Endothelial cell of umbilical vein (primary cell): ENCODE measurements at regions not wholly inside any gene's neighbourhood (a gene's known extent, or its start where the extent isn't known, plus 50 kb on each side); places are given as distances from the start of the nearest gene placed in this dataset.
"Not testable (repeated sequence)": the region's sequence is repeated elsewhere in the genome, so short reads cannot be mapped to it uniquely, and the experiment has no call there.

Experiments used
- BruUV-seq: library from RNA; stranded (reverse); fragments of 400-500 nt; replicated peaks from 2 replicates; lab custom pipeline; 2021; lab: Mats Ljungman, UMichigan
- CTCF ChIA-PET: fragments of 300-600, 350-600 bp; sonication (Branson Sonifier 250); formaldehyde crosslinking; loops from one replicate; lab custom pipeline; 2021; ENCODE audit warnings: antibody characterized with exemption, inconsistent platforms; lab: Charles Lee
- POLR2A ChIA-PET: fragments of 300-600, 350-600 bp; sonication (Branson Sonifier 250); formaldehyde crosslinking; loops from one replicate; lab custom pipeline; 2021; ENCODE audit warnings: antibody characterized with exemption, inconsistent platforms; lab: Charles Lee
- DNase-seq: peaks from one replicate; pipeline ENCODE4 v3.0.0-alpha.2; 2011; ENCODE audit warnings: low read depth, low spot score
- FAIRE-seq: peaks from 2 replicates; lab custom pipeline; 2011; peaks lifted over from hg19 to GRCh38; lab: Jason Lieb, UNC
- H2AFZ ChIP-seq: 2 replicates; pipeline ENCODE4 v1.6.0; 2012; ENCODE audit warnings: low read depth, low read length, control low read depth, inconsistent platforms
- H3K27ac ChIP-seq: 2 replicates; pipeline ENCODE4 v1.5.1; 2011; ENCODE audit warnings: low read depth, mild to moderate bottlenecking, control low read depth, low read length, moderate library complexity; ENCODE audit not compliant: insufficient read depth
- H3K27me3 ChIP-seq, 2 experiments: 2 replicates each; pipeline versions ENCODE4 v1.6.0 to v1.6.1; 2011; ENCODE audit warnings: low read length in 2 of 2, mixed read lengths in 1 of 2; ENCODE audit not compliant: control insufficient read depth in 2 of 2, insufficient read depth in 2 of 2
- H3K36me3 ChIP-seq, 2 experiments: 2 replicates in 1 of 2; 3 replicates in 1 of 2; pipeline ENCODE4 v1.5.1; 2011; ENCODE audit warnings: low read length in 2 of 2, mild to moderate bottlenecking in 1 of 2, moderate library complexity in 1 of 2; ENCODE audit not compliant: control insufficient read depth in 2 of 2, insufficient read depth in 2 of 2; ENCODE audit errors: extremely low read depth in 1 of 2
- H3K4me1 ChIP-seq: 3 replicates; pipeline ENCODE4 v1.5.1; 2011; ENCODE audit warnings: mild to moderate bottlenecking, low read length; ENCODE audit not compliant: control insufficient read depth, insufficient read depth; ENCODE audit errors: extremely low read depth
- H3K4me2 ChIP-seq: 2 replicates; pipeline ENCODE4 v1.6.1; 2011; ENCODE audit warnings: low read length, control low read depth, mixed read lengths; ENCODE audit not compliant: insufficient read depth
- H3K4me3 ChIP-seq, 3 experiments: fragments of 200-600 bp in 1 of 3; sonication (generic), shearing (Covaris generic) in 1 of 3; replicated peaks in 1 of 3; 2 replicates each; pipeline ENCODE4 v1.5.1; 2011 to 2016; ENCODE audit warnings: control low read depth in 3 of 3, low read length in 3 of 3, mild to moderate bottlenecking in 2 of 3, inconsistent platforms in 1 of 3, low read depth in 1 of 3, moderate library complexity in 1 of 3; ENCODE audit not compliant: insufficient read depth in 1 of 3
- H3K79me2 ChIP-seq: 2 replicates; pipeline ENCODE4 v1.6.0; 2012; ENCODE audit warnings: low read length, inconsistent platforms; ENCODE audit not compliant: control insufficient read depth, insufficient read depth
- H3K9ac ChIP-seq: replicated peaks from 2 replicates; pipeline ENCODE3; 2011; ENCODE audit warnings: low read length, control low read depth; ENCODE audit not compliant: insufficient read depth; ENCODE audit errors: extremely low read depth
- H3K9me1 ChIP-seq: replicated peaks from 3 replicates; pipeline ENCODE4 v1.6.0; 2011; ENCODE audit warnings: mild to moderate bottlenecking, low read length; ENCODE audit not compliant: control insufficient read depth, insufficient read depth; ENCODE audit errors: extremely low read depth
- H3K9me3 ChIP-seq: replicated peaks from 2 replicates; pipeline ENCODE4 v1.5.1; 2012; ENCODE audit warnings: low read length, inconsistent platforms; ENCODE audit not compliant: control insufficient read depth, insufficient read depth
- H4K20me1 ChIP-seq: replicated peaks from 2 replicates; pipeline ENCODE3; 2011; ENCODE audit warnings: mild to moderate bottlenecking, low read length; ENCODE audit not compliant: control insufficient read depth, insufficient read depth; ENCODE audit errors: extremely low read depth
- CTCF ChIP-seq, 2 donors: IDR thresholded peaks; 1 replicate in 1 of 2; 2 replicates in 1 of 2; pipeline ENCODE4 v1.5.1; 2011; ENCODE audit warnings: low read length in 2 of 2, mild to moderate bottlenecking in 2 of 2, moderate library complexity in 2 of 2, control low read depth in 1 of 2, inconsistent platforms in 1 of 2, low read depth in 1 of 2; ENCODE audit not compliant: insufficient read depth in 1 of 2; ENCODE audit errors: extremely low read depth in 1 of 2
- EZH2 ChIP-seq: IDR thresholded peaks from 2 replicates; pipeline ENCODE4 v1.6.1; 2012; ENCODE audit warnings: borderline replicate concordance, low read depth, mild to moderate bottlenecking, moderate library complexity, low read length, inconsistent platforms; ENCODE audit not compliant: severe bottlenecking
- FOS ChIP-seq: IDR thresholded peaks from 2 replicates; pipeline ENCODE4 v1.6.1; 2011; ENCODE audit warnings: mild to moderate bottlenecking, low read length, moderate library complexity, borderline replicate concordance; ENCODE audit not compliant: insufficient read depth
- GATA2 ChIP-seq: IDR thresholded peaks from 2 replicates; pipeline ENCODE4 v1.7.0; 2011; ENCODE audit warnings: low read depth, mild to moderate bottlenecking, moderate library complexity, mixed read lengths, low read length; ENCODE audit not compliant: insufficient read length, insufficient read depth
- JUN ChIP-seq: IDR thresholded peaks from 2 replicates; pipeline ENCODE4 v1.6.1; 2011; ENCODE audit warnings: borderline replicate concordance, low read depth; ENCODE audit not compliant: insufficient read length, insufficient read depth
- MAX ChIP-seq: IDR thresholded peaks from 2 replicates; pipeline ENCODE4 v1.6.1; 2011; ENCODE audit not compliant: insufficient read depth, insufficient read length
- MYC ChIP-seq: IDR thresholded peaks from one replicate; pipeline ENCODE4 v1.6.1; 2011; ENCODE audit warnings: mild to moderate bottlenecking, low read depth, low read length
- POLR2A ChIP-seq: IDR thresholded peaks from 2 replicates; pipeline ENCODE4 v1.6.1; 2012; ENCODE audit warnings: low read depth, mild to moderate bottlenecking, control low read depth, low read length
- POLR2AphosphoS5 ChIP-seq: IDR thresholded peaks from 2 replicates; pipeline ENCODE4 v1.6.1; 2012; ENCODE audit warnings: low read depth, mild to moderate bottlenecking, control low read depth, low read length, moderate library complexity; ENCODE audit not compliant: insufficient read depth
- dilution Hi-C: fragments of 300-500 bp; cut with MboI; formaldehyde crosslinking; loops from one replicate; pipeline ENCODE4 v1.15.0; 2019; ENCODE audit warnings: low sequenced_read_pairs; ENCODE audit not compliant: extremely low pct_ligation_motif_present
- intact Hi-C: fragments of 100-400 bp; cut with micrococcal nuclease; formaldehyde crosslinking; loops from one replicate; pipeline ENCODE4 v1.10.0; 2022

- H3K79me2 ChIP-seq, H3K27ac ChIP-seq, H4K20me1 ChIP-seq, FAIRE-seq, intact Hi-C loops, H3K4me1 ChIP-seq, POLR2A ChIA-PET, H3K9me1 ChIP-seq, H3K36me3 ChIP-seq, dilution Hi-C loops, CTCF ChIA-PET, H3K9ac ChIP-seq, H3K27me3 ChIP-seq, H3K9me3 ChIP-seq: not testable (repeated sequence)
- Histone ChIP-seq H2AFZ (peak overlapping the region; percentile 66), H3K4me2 (peak overlapping the region; percentile 47), H3K4me3 (peak overlapping the region; percentile 25 to 62 (median 42))
- peak; percentile 44 for DNase-seq
- BruUV-seq: TSS peak; percentile 49
Observed at GRCh38 chr10:46786518-46787320, 124.5 kb upstream of the PTPN20 start.

GRCh38 chr10:46787321-46787615 is 124.0 kb upstream of the PTPN20 start:
- no peaks in the 10 kb centered on the region for H3K4me1 ChIP-seq
- H3K36me3 ChIP-seq: no peaks in the 10 kb centered on the region
- no peaks in the 10 kb centered on the region for H3K79me2 ChIP-seq
- H2AFZ ChIP-seq: no peak overlapping the region
- CTCF ChIA-PET: no interaction called here
- H3K27ac ChIP-seq: no peak overlapping the region
- H3K9ac ChIP-seq: no peak overlapping the region
- intact Hi-C loops: no loop called here
- dilution Hi-C loops: no loop called here
- peak overlapping the region; percentile 47 for H3K4me2 ChIP-seq
- DNase-seq (peak; percentile 39), FAIRE-seq (no peak)
- POLR2A ChIA-PET: no interaction called here
- no peaks in the 10 kb centered on the region for H3K9me1 ChIP-seq
- H3K4me3 ChIP-seq: peak overlapping the region in 2 of 3 experiments; percentile 42 to 62
- H3K9me3 ChIP-seq: no peaks in the 10 kb centered on the region
- no TSS peak for BruUV-seq
- no peaks in the 10 kb centered on the region for H3K27me3 ChIP-seq
- H4K20me1 ChIP-seq: no peaks in the 10 kb centered on the region
- TF ChIP-seq JUN (no peak), FOS (no peak), POLR2A (no peak), CTCF (IDR thresholded peaks at IDR 0.05; ENCODE audit: extremely low read depth in 1 of 2, insufficient read depth in 1 of 2, low read depth in 1 of 2, low read length in 2 of 2) (no peak), EZH2 (no peak), POLR2AphosphoS5 (no peak), MYC (no peak), GATA2 (no peak), MAX (no peak)
